ENCODE measurements at regions not wholly inside any gene's neighbourhood (a gene's known extent, or its start where the extent isn't known, plus 50 kb on each side); places are given as distances from the start of the nearest gene placed in this dataset.

- Histone ChIP-seq H3K9ac (no peak overlapping the region), H3K36me3 (no peaks in the 10 kb centered on the region), H3K4me2 (no peak overlapping the region), H3K4me1 (no peaks in the 10 kb centered on the region), H2AFZ (replicated peaks) (no peak overlapping the region), H3K27ac (no peak overlapping the region), H3K27me3 (no peaks in the 10 kb centered on the region), H3K79me2 (ENCODE audit: low read depth) (no peaks in the 10 kb centered on the region), H3K9me3 (ENCODE audit: low read depth) (peaks cover 5% of the 10 kb centered on the region), H3K4me3 (no peak overlapping the region), H3F3A (ENCODE audit: low read depth) (no peaks in the 10 kb centered on the region), H4K20me1 (ENCODE audit: low read depth) (no peaks in the 10 kb centered on the region)
- peaks cover 35% of the 10 kb centered on the region for H3K9me3 Mint-ChIP-seq
- no peak for DNase-seq (ENCODE audit: low spot score)
- no peaks in the 10 kb centered on the region for H3K4me1 Mint-ChIP-seq
- no peak overlapping the region for H3K27ac Mint-ChIP-seq
- H3K27me3 Mint-ChIP-seq (ENCODE audit: insufficient read depth, low read depth), result peaks cover 6% of the 10 kb centered on the region
- no peak overlapping the region for H3K4me3 Mint-ChIP-seq
- H3K36me3 Mint-ChIP-seq, result peaks cover 2% of the 10 kb centered on the region
- TF ChIP-seq EZH2 (IDR thresholded peaks at IDR 0.05), result no peak
- TF ChIP-seq EZH2phosphoT487 (IDR thresholded peaks at IDR 0.05), result no peak
- no peak for TF ChIP-seq CTCF (IDR thresholded peaks at IDR 0.05)
These were observed 301.1 kb downstream of the BLID start for GRCh38 chr11:121814962-121815361.

DNA sequence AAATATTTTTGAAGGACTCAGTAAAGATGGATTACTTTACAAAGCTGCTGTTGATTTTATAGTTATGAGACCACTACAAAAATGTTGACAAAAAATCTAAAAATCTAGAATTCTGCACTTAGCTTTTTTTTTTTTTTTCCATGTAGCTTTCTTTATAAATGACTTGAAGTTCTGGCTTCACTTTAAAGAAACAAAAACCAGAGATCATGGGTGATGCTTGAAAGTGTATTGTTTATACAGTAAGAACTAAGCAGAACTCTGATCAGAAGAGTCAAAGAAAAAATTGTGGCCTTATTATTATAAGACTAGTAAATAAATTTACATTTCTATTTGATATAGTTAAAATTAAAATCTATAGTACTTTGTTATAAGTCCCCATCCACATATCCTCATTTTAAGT lies 301.7 kb downstream of the BLID start:
- Histone ChIP-seq H3F3A (ENCODE audit: low read depth) (no peaks in the 10 kb centered on the region), H3K9me3 (ENCODE audit: low read depth) (peaks cover 5% of the 10 kb centered on the region), H3K4me2 (no peak overlapping the region), H4K20me1 (ENCODE audit: low read depth) (no peaks in the 10 kb centered on the region), H3K4me1 (no peaks in the 10 kb centered on the region), H2AFZ (replicated peaks) (no peak overlapping the region), H3K27ac (no peak overlapping the region), H3K27me3 (no peaks in the 10 kb centered on the region), H3K4me3 (no peak overlapping the region), H3K79me2 (ENCODE audit: low read depth) (no peaks in the 10 kb centered on the region), H3K9ac (no peak overlapping the region), H3K36me3 (no peaks in the 10 kb centered on the region)
- DNase-seq (ENCODE audit: low spot score), result no peak
- TF ChIP-seq CTCF (IDR thresholded peaks at IDR 0.05) (no peak), EZH2 (IDR thresholded peaks at IDR 0.05) (no peak), EZH2phosphoT487 (IDR thresholded peaks at IDR 0.05) (no peak)
- peaks cover 31% of the 10 kb centered on the region for H3K9me3 Mint-ChIP-seq
- no peaks in the 10 kb centered on the region for H3K4me1 Mint-ChIP-seq
- H3K27me3 Mint-ChIP-seq (ENCODE audit: insufficient read depth, low read depth), result peaks cover 6% of the 10 kb centered on the region
- no peak overlapping the region for H3K4me3 Mint-ChIP-seq
- H3K27ac Mint-ChIP-seq, result no peak overlapping the region
- H3K36me3 Mint-ChIP-seq, result peaks cover 2% of the 10 kb centered on the region

DNA sequence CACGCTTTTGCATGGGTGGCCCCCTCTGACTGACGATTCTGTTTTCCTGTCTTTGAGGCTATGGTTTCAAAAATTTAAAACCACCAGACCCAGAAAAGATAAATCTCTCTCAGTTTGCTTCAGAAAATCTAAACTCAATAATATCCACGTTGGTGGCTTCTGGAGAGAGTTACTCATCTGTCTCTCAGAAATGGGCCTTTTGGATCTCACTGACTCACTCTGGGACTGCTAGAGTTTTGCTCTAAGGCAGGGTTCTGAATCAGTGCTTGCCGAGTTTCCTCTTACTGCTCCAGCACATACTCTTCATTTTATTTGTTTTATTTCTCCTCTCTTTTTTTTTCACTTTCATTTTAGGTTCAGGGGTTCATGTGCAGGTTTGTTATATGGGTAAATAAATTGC lies 305.7 kb downstream of the BLID start:
- no peaks in the 10 kb centered on the region for H3K4me1 Mint-ChIP-seq
- Histone ChIP-seq H3K4me1 (peaks cover 11% of the 10 kb centered on the region), H3K36me3 (no peaks in the 10 kb centered on the region), H2AFZ (replicated peaks) (peak overlapping the region; percentile 4), H3K4me3 (no peak overlapping the region), H3K79me2 (ENCODE audit: low read depth) (no peaks in the 10 kb centered on the region), H3F3A (ENCODE audit: low read depth) (no peaks in the 10 kb centered on the region), H3K9ac (no peak overlapping the region), H3K4me2 (no peak overlapping the region), H3K27me3 (no peaks in the 10 kb centered on the region), H3K9me3 (ENCODE audit: low read depth) (peaks cover 5% of the 10 kb centered on the region), H3K27ac (no peak overlapping the region), H4K20me1 (ENCODE audit: low read depth) (no peaks in the 10 kb centered on the region)
- no peak overlapping the region for H3K27ac Mint-ChIP-seq
- no peaks in the 10 kb centered on the region for H3K27me3 Mint-ChIP-seq (ENCODE audit: insufficient read depth, low read depth)
- peaks cover 16% of the 10 kb centered on the region for H3K9me3 Mint-ChIP-seq
- no peak for TF ChIP-seq EZH2 (IDR thresholded peaks at IDR 0.05)
- no peak for TF ChIP-seq CTCF (IDR thresholded peaks at IDR 0.05)
- TF ChIP-seq EZH2phosphoT487 (IDR thresholded peaks at IDR 0.05), result no peak
- no peak overlapping the region for H3K4me3 Mint-ChIP-seq
- no peak for DNase-seq (ENCODE audit: low spot score)
- peaks cover 2% of the 10 kb centered on the region for H3K36me3 Mint-ChIP-seq
